ENCODE measurements at regions not wholly inside any gene's neighbourhood (a gene's known extent, or its start where the extent isn't known, plus 50 kb on each side); places are given as distances from the start of the nearest gene placed in this dataset.
"Not testable (repeated sequence)": the region's sequence is repeated elsewhere in the genome, so short reads cannot be mapped to it uniquely, and the experiment has no call there.

DNA sequence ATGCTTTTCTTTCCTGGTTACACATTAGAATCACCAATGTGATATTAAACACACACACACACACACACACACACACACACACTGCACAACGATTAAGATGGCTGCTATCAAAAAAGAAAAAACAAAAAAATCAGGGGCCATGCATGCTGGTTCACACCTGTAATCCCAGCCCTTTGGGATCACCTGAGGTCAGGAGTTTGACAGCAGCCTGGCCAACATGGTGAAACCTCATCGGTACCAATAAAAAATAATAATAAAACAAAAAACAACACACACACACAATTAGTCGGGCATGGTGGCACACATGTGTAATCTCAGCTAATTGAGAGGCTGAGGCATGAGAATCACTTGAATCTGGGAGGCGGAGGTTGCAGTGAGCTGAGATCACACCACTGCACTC, 5290.8 kb upstream of the TPTE start:
- TF ChIP-seq, protein P1, sequence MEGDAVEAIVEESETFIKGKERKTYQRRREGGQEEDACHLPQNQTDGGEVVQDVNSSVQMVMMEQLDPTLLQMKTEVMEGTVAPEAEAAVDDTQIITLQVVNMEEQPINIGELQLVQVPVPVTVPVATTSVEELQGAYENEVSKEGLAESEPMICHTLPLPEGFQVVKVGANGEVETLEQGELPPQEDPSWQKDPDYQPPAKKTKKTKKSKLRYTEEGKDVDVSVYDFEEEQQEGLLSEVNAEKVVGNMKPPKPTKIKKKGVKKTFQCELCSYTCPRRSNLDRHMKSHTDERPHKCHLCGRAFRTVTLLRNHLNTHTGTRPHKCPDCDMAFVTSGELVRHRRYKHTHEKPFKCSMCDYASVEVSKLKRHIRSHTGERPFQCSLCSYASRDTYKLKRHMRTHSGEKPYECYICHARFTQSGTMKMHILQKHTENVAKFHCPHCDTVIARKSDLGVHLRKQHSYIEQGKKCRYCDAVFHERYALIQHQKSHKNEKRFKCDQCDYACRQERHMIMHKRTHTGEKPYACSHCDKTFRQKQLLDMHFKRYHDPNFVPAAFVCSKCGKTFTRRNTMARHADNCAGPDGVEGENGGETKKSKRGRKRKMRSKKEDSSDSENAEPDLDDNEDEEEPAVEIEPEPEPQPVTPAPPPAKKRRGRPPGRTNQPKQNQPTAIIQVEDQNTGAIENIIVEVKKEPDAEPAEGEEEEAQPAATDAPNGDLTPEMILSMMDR (conservative IDR thresholded peaks at IDR 0.05) = not testable (repeated sequence)
- not testable (repeated sequence) for TF ChIP-seq EZH2 (IDR thresholded peaks at IDR 0.05; ENCODE audit: low read depth)
